GM10266 (cell line): ENCODE measurements at regions not wholly inside any gene's neighbourhood (a gene's known extent, or its start where the extent isn't known, plus 50 kb on each side); places are given as distances from the start of the nearest gene placed in this dataset.

ENCODE experiments used
- DNase-seq: peaks from one replicate; pipeline ENCODE4 v3.0.0; 2012; ENCODE audit errors: extremely low spot score
- CTCF ChIP-seq: IDR thresholded peaks from 2 replicates; pipeline ENCODE4 v1.5.1; 2012; ENCODE audit warnings: mild to moderate bottlenecking, low read depth; ENCODE audit not compliant: control insufficient read depth, insufficient read depth; ENCODE audit errors: missing control alignments

GRCh38 chr3:117367861-117368260 lies 658.3 kb downstream of the TUSC7 start:
- no peak for DNase-seq
- TF ChIP-seq CTCF: no peak

- no peak for TF ChIP-seq CTCF
These were observed 671.1 kb downstream of the TUSC7 start for GRCh38 chr3:117380631-117381030.

GRCh38 chr3:117393119-117393518 lies 683.5 kb downstream of the TUSC7 start:
- no peak for DNase-seq

More at GRCh38 chr3:117380631-117381030, 671.1 kb downstream of the TUSC7 start:
- DNase-seq: no peak

GRCh38 chr3:117398141-117398899 lies 688.7 kb downstream of the TUSC7 start:
- TF ChIP-seq CTCF: no peak
- DNase-seq: no peak

More at GRCh38 chr3:117393119-117393518, 683.5 kb downstream of the TUSC7 start:
- no peak for TF ChIP-seq CTCF

- no peak for TF ChIP-seq CTCF
- DNase-seq: no peak
These were observed 689.9 kb downstream of the TUSC7 start for GRCh38 chr3:117399311-117400078.

GRCh38 chr3:117400303-117400702 lies 690.7 kb downstream of the TUSC7 start:
- TF ChIP-seq CTCF: no peak
- DNase-seq: no peak

- no peak for DNase-seq
- TF ChIP-seq CTCF: no peak
These were observed 694.6 kb downstream of the TUSC7 start for GRCh38 chr3:117404141-117404540.
